ENCODE measurements at regions not wholly inside any gene's neighbourhood (a gene's known extent, or its start where the extent isn't known, plus 50 kb on each side); places are given as distances from the start of the nearest gene placed in this dataset.

DNA sequence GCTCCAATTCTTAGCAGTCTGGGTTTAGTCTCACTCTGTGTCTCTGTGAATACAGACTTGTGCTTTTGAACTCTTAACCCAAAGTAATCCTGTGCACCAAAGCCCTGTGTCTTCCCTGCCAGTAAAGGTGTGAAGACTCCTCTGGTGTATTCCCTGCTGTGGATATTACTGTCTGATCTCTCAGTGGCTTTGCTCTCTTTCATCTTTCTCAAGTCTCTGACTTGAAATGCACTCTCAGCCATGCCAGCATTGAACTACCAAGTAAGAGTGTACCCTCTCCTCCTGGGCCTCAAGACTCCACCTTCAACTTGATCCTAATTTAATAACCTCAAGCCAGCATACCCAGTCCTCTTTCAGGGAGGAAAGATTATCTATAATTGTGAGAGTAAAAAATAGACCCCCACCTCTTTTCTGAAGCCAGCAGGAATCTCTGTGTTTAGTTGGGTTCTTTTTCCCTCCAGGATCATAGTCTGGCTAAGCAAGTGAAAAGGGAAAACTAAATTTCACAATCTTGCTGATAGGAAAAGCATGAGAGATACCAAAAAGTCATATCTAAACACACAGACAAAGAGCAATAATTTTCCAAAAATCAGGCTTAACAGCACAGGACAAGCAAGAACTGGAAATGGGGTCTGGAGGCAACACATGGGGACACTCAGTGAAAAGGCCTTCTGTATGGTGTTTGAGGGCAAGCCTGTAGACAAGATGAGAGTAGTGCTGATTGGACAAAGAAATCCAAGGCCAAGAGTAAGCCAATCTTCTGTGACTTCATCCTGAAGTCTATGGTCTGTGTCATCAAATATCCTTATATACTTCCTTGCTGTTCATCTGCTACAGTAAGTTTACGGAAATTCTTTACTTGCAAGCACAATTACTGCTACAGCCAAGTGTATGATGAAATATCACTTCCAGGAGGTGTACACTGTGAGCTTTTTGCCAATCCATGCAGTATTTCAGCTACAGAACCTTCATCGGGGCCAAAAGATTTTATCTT, 296.1 kb upstream of the TGFBR2 start:
- no peaks in the 10 kb centered on the region for H3K4me1 ChIP-seq (ENCODE audit: low read length)
- H3K9me2 ChIP-seq (replicated peaks; ENCODE audit: insufficient read depth, low read length) = no peaks in the 10 kb centered on the region
- H4K20me1 ChIP-seq (ENCODE audit: insufficient read depth, low read depth, low read length) = no peaks in the 10 kb centered on the region
- H3K79me2 ChIP-seq (ENCODE audit: low read length) = no peaks in the 10 kb centered on the region
- DNase-seq = no peak
- no peak overlapping the region for H3K27ac ChIP-seq (ENCODE audit: low read length)
- H2AFZ ChIP-seq (ENCODE audit: low read length) = no peak overlapping the region
- no peak overlapping the region for H3K9ac ChIP-seq (ENCODE audit: low read length)
- H3K9me3 ChIP-seq (ENCODE audit: low read length) = no peaks in the 10 kb centered on the region
- no peak overlapping the region for H3K4me2 ChIP-seq (ENCODE audit: low read depth, low read length, poor library complexity, severe bottlenecking)
- H3K36me3 ChIP-seq (ENCODE audit: insufficient read depth, low read length) = no peaks in the 10 kb centered on the region
- H3K4me3 ChIP-seq (ENCODE audit: low read length) = no peak overlapping the region
- no peaks in the 10 kb centered on the region for H3K27me3 ChIP-seq (ENCODE audit: low read length)

DNA sequence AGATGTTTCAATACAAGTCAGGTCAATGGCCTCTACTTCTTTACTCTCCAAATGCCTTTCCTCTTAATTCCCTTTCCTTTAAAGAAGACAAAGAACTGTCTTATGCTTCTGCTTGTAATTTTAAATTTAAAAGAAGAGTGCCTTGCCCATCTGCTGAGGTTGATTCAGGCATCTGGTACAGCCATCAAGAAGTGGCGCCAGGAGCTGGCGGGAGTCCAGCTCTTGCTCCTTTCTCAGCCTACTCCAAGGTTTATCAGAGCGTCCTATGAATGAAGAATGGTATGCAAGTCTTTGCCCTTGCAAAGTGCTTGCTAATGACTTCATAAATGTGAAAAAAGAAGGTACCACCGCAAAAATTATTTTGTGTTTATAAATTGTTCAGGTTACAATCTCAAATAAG, 294.6 kb upstream of the TGFBR2 start:
- H4K20me1 ChIP-seq (ENCODE audit: insufficient read depth, low read depth, low read length) = no peaks in the 10 kb centered on the region
- no peak overlapping the region for H3K4me2 ChIP-seq (ENCODE audit: low read depth, low read length, poor library complexity, severe bottlenecking)
- no peaks in the 10 kb centered on the region for H3K79me2 ChIP-seq (ENCODE audit: low read length)
- no peak overlapping the region for H2AFZ ChIP-seq (ENCODE audit: low read length)
- no peak for DNase-seq
- H3K9me3 ChIP-seq (ENCODE audit: low read length) = peaks cover 13% of the 10 kb centered on the region
- H3K27me3 ChIP-seq (ENCODE audit: low read length) = no peaks in the 10 kb centered on the region
- no peak overlapping the region for H3K9ac ChIP-seq (ENCODE audit: low read length)
- no peak overlapping the region for H3K4me3 ChIP-seq (ENCODE audit: low read length)
- H3K9me2 ChIP-seq (replicated peaks; ENCODE audit: insufficient read depth, low read length) = no peaks in the 10 kb centered on the region
- no peaks in the 10 kb centered on the region for H3K36me3 ChIP-seq (ENCODE audit: insufficient read depth, low read length)
- no peak overlapping the region for H3K27ac ChIP-seq (ENCODE audit: low read length)
- H3K4me1 ChIP-seq (ENCODE audit: low read length) = no peaks in the 10 kb centered on the region

DNA sequence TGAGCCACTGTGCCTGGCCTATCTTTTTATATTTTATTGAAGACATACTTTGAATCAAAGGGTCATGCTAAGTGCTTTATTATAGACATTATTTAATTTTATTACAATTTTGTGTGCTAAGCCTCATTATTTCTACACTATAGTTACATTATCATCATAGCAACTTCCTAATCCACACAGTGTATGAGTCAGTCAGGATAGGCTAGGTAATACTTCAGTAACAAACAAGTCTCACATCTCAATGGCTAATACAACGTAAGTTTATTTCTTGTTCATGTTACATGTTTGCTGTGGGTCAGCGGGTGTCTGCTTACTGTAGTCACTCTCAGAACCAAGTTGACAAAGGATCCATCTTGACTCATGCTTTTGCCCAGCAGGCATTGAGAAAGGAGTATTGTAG, 292.6 kb upstream of the TGFBR2 start:
- Histone ChIP-seq H2AFZ (ENCODE audit: low read length) (no peak overlapping the region), H3K27me3 (ENCODE audit: low read length) (no peaks in the 10 kb centered on the region), H3K27ac (ENCODE audit: low read length) (no peak overlapping the region), H3K4me3 (ENCODE audit: low read length) (no peak overlapping the region), H3K36me3 (ENCODE audit: insufficient read depth, low read length) (no peaks in the 10 kb centered on the region), H3K9ac (ENCODE audit: low read length) (no peak overlapping the region), H3K9me3 (ENCODE audit: low read length) (peaks cover 23% of the 10 kb centered on the region), H3K4me2 (ENCODE audit: low read depth, low read length, poor library complexity, severe bottlenecking) (no peak overlapping the region), H3K9me2 (replicated peaks; ENCODE audit: insufficient read depth, low read length) (no peaks in the 10 kb centered on the region), H3K79me2 (ENCODE audit: low read length) (no peaks in the 10 kb centered on the region), H3K4me1 (ENCODE audit: low read length) (no peaks in the 10 kb centered on the region), H4K20me1 (ENCODE audit: insufficient read depth, low read depth, low read length) (no peaks in the 10 kb centered on the region)
- no peak for DNase-seq

DNA sequence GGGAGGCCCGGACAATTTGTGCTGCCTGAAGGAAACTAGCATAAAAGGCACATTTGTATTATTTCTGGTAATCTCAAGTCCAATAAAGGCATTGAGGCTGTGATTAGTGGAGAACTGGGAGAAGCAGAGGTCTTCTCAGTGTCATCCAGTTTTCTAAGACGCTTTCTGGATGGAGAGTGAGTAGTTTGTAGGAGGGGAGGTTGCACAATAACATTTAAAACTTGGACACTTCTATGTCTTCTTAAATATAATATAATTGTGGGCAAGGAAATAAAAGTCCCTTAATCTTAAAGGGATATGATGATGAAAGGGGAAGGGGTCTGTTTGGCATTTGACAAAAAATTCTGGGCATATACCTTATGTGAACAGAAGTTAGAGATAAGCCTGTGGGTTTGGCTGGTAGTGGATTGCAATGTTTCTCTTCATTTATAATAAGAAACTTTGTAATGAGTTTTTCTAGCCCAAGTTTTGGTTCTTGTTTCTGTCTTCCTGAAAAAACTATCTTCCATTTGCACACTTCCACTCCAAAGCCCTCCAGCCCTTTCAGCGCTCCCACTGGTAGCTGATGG, 291.6 kb upstream of the TGFBR2 start:
- no peak overlapping the region for H2AFZ ChIP-seq (ENCODE audit: low read length)
- no peak overlapping the region for H3K9ac ChIP-seq (ENCODE audit: low read length)
- H3K36me3 ChIP-seq (ENCODE audit: insufficient read depth, low read length) = no peaks in the 10 kb centered on the region
- H3K27me3 ChIP-seq (ENCODE audit: low read length) = no peaks in the 10 kb centered on the region
- H3K4me2 ChIP-seq (ENCODE audit: low read depth, low read length, poor library complexity, severe bottlenecking) = no peak overlapping the region
- H3K27ac ChIP-seq (ENCODE audit: low read length) = no peak overlapping the region
- no peaks in the 10 kb centered on the region for H4K20me1 ChIP-seq (ENCODE audit: insufficient read depth, low read depth, low read length)
- H3K4me3 ChIP-seq (ENCODE audit: low read length) = no peak overlapping the region
- DNase-seq = no peak
- peaks cover 23% of the 10 kb centered on the region for H3K9me3 ChIP-seq (ENCODE audit: low read length)
- H3K79me2 ChIP-seq (ENCODE audit: low read length) = no peaks in the 10 kb centered on the region
- H3K4me1 ChIP-seq (ENCODE audit: low read length) = no peaks in the 10 kb centered on the region
- H3K9me2 ChIP-seq (replicated peaks; ENCODE audit: insufficient read depth, low read length) = no peaks in the 10 kb centered on the region

DNA sequence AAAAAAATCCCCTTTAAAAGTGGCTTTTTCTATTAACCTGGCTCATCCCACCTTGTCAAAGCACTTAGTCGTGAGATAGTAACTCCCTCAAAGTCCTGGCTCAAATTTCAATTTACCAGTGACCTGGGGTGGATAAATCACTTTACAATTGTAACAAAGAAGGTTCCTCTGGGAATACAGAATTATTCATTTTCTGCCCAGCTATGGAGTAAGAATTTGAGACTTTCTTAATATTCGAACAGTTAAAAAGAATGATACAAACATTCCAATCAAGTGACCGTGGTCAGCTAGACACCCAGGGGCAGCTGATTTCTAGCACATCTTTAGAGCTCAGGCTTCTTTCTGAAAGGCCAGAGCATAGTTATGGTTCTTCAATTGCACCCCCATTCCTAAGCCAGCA, 291.0 kb upstream of the TGFBR2 start:
- Histone ChIP-seq H3K4me3 (ENCODE audit: low read length) (no peak overlapping the region), H3K27me3 (ENCODE audit: low read length) (no peaks in the 10 kb centered on the region), H3K9ac (ENCODE audit: low read length) (no peak overlapping the region), H3K4me2 (ENCODE audit: low read depth, low read length, poor library complexity, severe bottlenecking) (no peak overlapping the region), H3K27ac (ENCODE audit: low read length) (no peak overlapping the region), H3K79me2 (ENCODE audit: low read length) (no peaks in the 10 kb centered on the region), H3K9me2 (replicated peaks; ENCODE audit: insufficient read depth, low read length) (no peaks in the 10 kb centered on the region), H3K4me1 (ENCODE audit: low read length) (no peaks in the 10 kb centered on the region), H3K9me3 (ENCODE audit: low read length) (peaks cover 27% of the 10 kb centered on the region), H3K36me3 (ENCODE audit: insufficient read depth, low read length) (no peaks in the 10 kb centered on the region), H2AFZ (ENCODE audit: low read length) (no peak overlapping the region), H4K20me1 (ENCODE audit: insufficient read depth, low read depth, low read length) (no peaks in the 10 kb centered on the region)
- DNase-seq = no peak

DNA sequence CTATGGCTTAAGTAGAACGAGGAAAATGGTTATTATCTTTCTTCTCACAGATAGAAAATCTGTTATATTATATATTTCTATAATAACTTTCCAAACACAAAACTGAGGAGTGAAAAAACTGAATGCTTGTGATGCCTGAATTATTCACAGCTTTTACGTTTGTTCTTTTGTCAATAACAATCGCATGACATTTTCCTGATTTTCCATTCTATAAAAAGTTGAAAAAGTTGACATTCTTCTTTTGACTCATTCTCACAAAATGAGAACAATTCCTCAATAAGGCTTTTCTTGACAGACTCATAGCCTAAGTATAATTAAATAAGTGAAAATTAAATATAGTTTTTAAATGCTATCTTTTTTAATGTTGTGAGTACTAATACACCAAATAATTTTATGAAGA, 288.8 kb upstream of the TGFBR2 start:
- no peak overlapping the region for H2AFZ ChIP-seq (ENCODE audit: low read length)
- no peaks in the 10 kb centered on the region for H3K27me3 ChIP-seq (ENCODE audit: low read length)
- H3K4me2 ChIP-seq (ENCODE audit: low read depth, low read length, poor library complexity, severe bottlenecking) = no peak overlapping the region
- no peaks in the 10 kb centered on the region for H3K79me2 ChIP-seq (ENCODE audit: low read length)
- no peaks in the 10 kb centered on the region for H3K9me2 ChIP-seq (replicated peaks; ENCODE audit: insufficient read depth, low read length)
- no peak for DNase-seq
- H3K27ac ChIP-seq (ENCODE audit: low read length) = no peak overlapping the region
- H3K4me1 ChIP-seq (ENCODE audit: low read length) = no peaks in the 10 kb centered on the region
- H4K20me1 ChIP-seq (ENCODE audit: insufficient read depth, low read depth, low read length) = no peaks in the 10 kb centered on the region
- H3K36me3 ChIP-seq (ENCODE audit: insufficient read depth, low read length) = no peaks in the 10 kb centered on the region
- H3K9me3 ChIP-seq (ENCODE audit: low read length) = peaks cover 37% of the 10 kb centered on the region
- no peak overlapping the region for H3K9ac ChIP-seq (ENCODE audit: low read length)
- H3K4me3 ChIP-seq (ENCODE audit: low read length) = no peak overlapping the region

DNA sequence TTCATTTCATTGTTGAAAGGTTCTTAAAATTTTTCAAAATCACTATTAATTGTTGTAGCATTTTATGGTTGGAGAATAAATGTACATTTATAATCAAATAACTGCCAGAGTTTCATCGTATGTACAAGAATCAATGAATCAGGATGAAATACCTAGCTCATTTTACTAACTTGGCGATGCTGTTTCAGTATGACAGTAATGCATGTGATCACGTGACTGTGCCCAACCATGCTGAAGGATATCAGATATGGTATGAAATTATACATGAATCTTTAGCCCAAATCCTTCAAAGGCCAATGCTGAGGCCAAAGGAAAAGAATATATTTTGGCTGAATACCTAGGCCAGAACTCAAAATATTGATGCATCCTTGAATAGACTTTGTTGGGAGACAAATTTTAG, 288.3 kb upstream of the TGFBR2 start:
- DNase-seq = no peak
- no peaks in the 10 kb centered on the region for H3K79me2 ChIP-seq (ENCODE audit: low read length)
- H3K36me3 ChIP-seq (ENCODE audit: insufficient read depth, low read length) = no peaks in the 10 kb centered on the region
- no peak overlapping the region for H3K4me3 ChIP-seq (ENCODE audit: low read length)
- H3K4me2 ChIP-seq (ENCODE audit: low read depth, low read length, poor library complexity, severe bottlenecking) = no peak overlapping the region
- H2AFZ ChIP-seq (ENCODE audit: low read length) = no peak overlapping the region
- peaks cover 37% of the 10 kb centered on the region for H3K9me3 ChIP-seq (ENCODE audit: low read length)
- H3K4me1 ChIP-seq (ENCODE audit: low read length) = no peaks in the 10 kb centered on the region
- no peaks in the 10 kb centered on the region for H3K9me2 ChIP-seq (replicated peaks; ENCODE audit: insufficient read depth, low read length)
- no peak overlapping the region for H3K27ac ChIP-seq (ENCODE audit: low read length)
- no peaks in the 10 kb centered on the region for H4K20me1 ChIP-seq (ENCODE audit: insufficient read depth, low read depth, low read length)
- no peak overlapping the region for H3K9ac ChIP-seq (ENCODE audit: low read length)
- H3K27me3 ChIP-seq (ENCODE audit: low read length) = no peaks in the 10 kb centered on the region

DNA sequence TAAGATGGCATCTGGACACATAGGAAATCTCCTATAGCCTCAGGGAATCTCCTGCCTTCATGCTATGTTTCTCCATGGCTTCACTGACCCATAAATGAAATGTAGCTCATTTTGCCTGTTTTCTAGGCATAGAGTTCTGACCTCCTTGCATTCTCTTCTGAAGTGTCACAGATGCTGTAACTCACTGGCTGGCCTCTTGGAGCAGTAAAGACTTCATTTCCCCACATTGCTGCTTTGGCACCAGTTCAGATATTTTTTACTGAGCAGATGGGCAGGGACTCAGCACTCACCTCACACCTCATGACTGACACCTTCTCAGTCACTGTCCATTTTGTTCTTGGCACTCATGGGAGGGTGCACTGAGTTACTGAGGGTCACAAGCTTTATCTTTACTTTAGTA, 286.7 kb upstream of the TGFBR2 start:
- Histone ChIP-seq H3K9me2 (replicated peaks; ENCODE audit: insufficient read depth, low read length) (no peaks in the 10 kb centered on the region), H3K4me2 (ENCODE audit: low read depth, low read length, poor library complexity, severe bottlenecking) (no peak overlapping the region), H2AFZ (ENCODE audit: low read length) (no peak overlapping the region), H3K27me3 (ENCODE audit: low read length) (no peaks in the 10 kb centered on the region), H4K20me1 (ENCODE audit: insufficient read depth, low read depth, low read length) (no peaks in the 10 kb centered on the region), H3K4me3 (ENCODE audit: low read length) (no peak overlapping the region), H3K9me3 (ENCODE audit: low read length) (peaks cover 40% of the 10 kb centered on the region), H3K27ac (ENCODE audit: low read length) (no peak overlapping the region), H3K9ac (ENCODE audit: low read length) (no peak overlapping the region), H3K36me3 (ENCODE audit: insufficient read depth, low read length) (no peaks in the 10 kb centered on the region), H3K79me2 (ENCODE audit: low read length) (no peaks in the 10 kb centered on the region), H3K4me1 (ENCODE audit: low read length) (no peaks in the 10 kb centered on the region)
- DNase-seq = no peak
